ENCODE measurements at regions not wholly inside any gene's neighbourhood (a gene's known extent, or its start where the extent isn't known, plus 50 kb on each side); places are given as distances from the start of the nearest gene placed in this dataset.

- no peak for DNase-seq
Observed at GRCh38 chr12:83474369-83474768, 787.7 kb downstream of the TMTC2 start.

GRCh38 chr12:83473408-83474095 is 786.8 kb downstream of the TMTC2 start:
- H3K27me3 ChIP-seq: no peaks in the 10 kb centered on the region
- intact Hi-C loops (cut with DNase I): no loop called here
- no peak for DNase-seq
- H3K9me3 ChIP-seq: no peaks in the 10 kb centered on the region
- H3K4me3 ChIP-seq: no peak overlapping the region
- TF ChIP-seq CTCF (IDR thresholded peaks at IDR 0.05) (no peak), POLR2AphosphoS5 (IDR thresholded peaks at IDR 0.05) (no peak), POLR2A (IDR thresholded peaks at IDR 0.05) (no peak), EP300 (IDR thresholded peaks at IDR 0.05) (no peak)
- no peaks in the 10 kb centered on the region for H3K36me3 ChIP-seq
- whole genome bisulfite sequencing, 2 donors: 24 to 52% methylated on average over 3 of the region's 3 CpGs
- no peaks in the 10 kb centered on the region for H3K4me1 ChIP-seq
- no peak overlapping the region for H3K27ac ChIP-seq

More at GRCh38 chr12:83474369-83474768, 787.7 kb downstream of the TMTC2 start:
- intact Hi-C loops (cut with DNase I): no loop called here
- H3K9me3 ChIP-seq: no peaks in the 10 kb centered on the region
- H3K4me1 ChIP-seq: no peaks in the 10 kb centered on the region
- no peak overlapping the region for H3K4me3 ChIP-seq
- TF ChIP-seq CTCF (IDR thresholded peaks at IDR 0.05) (no peak), EP300 (IDR thresholded peaks at IDR 0.05) (no peak), POLR2AphosphoS5 (IDR thresholded peaks at IDR 0.05) (no peak), POLR2A (IDR thresholded peaks at IDR 0.05) (no peak)
- H3K27ac ChIP-seq: no peak overlapping the region
- WGBS, 2 donors: 81 to 92% methylated on average over 2 of the region's 2 CpGs
- no peaks in the 10 kb centered on the region for H3K27me3 ChIP-seq
- no peaks in the 10 kb centered on the region for H3K36me3 ChIP-seq

DNA sequence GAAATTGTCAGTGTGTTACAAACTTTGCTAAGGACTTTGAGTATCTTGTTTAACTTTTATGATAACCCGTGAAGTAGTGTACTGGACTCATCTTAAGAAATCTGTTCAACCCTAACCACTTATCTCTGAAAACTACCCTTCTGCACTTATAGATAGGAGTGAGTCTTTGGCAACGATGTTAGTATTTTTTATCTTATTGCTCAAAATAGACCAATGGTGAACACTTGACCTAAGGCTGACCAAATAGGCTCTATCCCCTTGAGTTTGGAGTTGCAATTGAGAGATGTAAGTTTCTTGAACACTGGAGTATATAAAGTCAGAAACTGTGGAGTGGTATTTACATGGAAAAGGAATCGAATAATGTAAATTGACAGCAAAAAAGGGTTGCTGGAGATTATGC is 786.1 kb downstream of the TMTC2 start:
- 70 to 84% methylated on average over 3 of the region's 3 CpGs for WGBS, 2 donors
- Histone ChIP-seq H3K27ac (no peak overlapping the region), H3K36me3 (no peaks in the 10 kb centered on the region), H3K4me3 (no peak overlapping the region), H3K9me3 (no peaks in the 10 kb centered on the region), H3K4me1 (no peaks in the 10 kb centered on the region), H3K27me3 (no peaks in the 10 kb centered on the region)
- no peak for TF ChIP-seq POLR2A (IDR thresholded peaks at IDR 0.05)
- DNase-seq: no peak
- intact Hi-C loops (cut with DNase I): no loop called here

- 76 to 89% methylated on average over 4 of the region's 4 CpGs for WGBS, 2 donors
- no peaks in the 10 kb centered on the region for H3K27me3 ChIP-seq
- intact Hi-C loops (cut with DNase I): no loop called here
- no peaks in the 10 kb centered on the region for H3K9me3 ChIP-seq
- H3K4me3 ChIP-seq: no peak overlapping the region
- no peaks in the 10 kb centered on the region for H3K36me3 ChIP-seq
- TF ChIP-seq CTCF (IDR thresholded peaks at IDR 0.05) (no peak), POLR2A (IDR thresholded peaks at IDR 0.05) (no peak), POLR2AphosphoS5 (IDR thresholded peaks at IDR 0.05) (no peak), EP300 (IDR thresholded peaks at IDR 0.05) (no peak)
- DNase-seq: no peak
- no peak overlapping the region for H3K27ac ChIP-seq
- no peaks in the 10 kb centered on the region for H3K4me1 ChIP-seq
Observed at GRCh38 chr12:83472350-83472749, 785.6 kb downstream of the TMTC2 start.

DNA sequence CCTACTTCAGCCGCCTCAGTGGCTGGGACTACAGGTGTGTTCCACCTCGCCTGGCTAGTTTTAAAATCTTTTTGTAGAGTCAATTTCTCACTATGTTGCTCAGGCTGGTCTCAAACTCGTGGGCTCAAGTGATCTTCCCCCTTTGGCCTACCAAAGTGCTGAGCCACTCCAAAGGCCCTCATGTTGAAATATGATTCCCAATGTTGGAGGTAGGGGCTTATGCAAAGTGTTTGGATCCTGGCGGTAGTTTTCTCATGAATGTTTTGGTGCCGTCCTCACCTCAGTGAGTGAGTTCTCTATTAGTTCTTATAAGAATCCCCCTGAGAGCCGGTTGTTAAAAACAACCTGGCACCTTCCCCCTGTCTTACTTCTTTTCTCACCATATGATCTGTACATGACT is 784.6 kb downstream of the TMTC2 start:
- intact Hi-C loops (cut with DNase I): no loop called here
- H3K4me3 ChIP-seq: no peak overlapping the region
- no peak for DNase-seq
- no peaks in the 10 kb centered on the region for H3K36me3 ChIP-seq
- no peaks in the 10 kb centered on the region for H3K4me1 ChIP-seq
- no peak for TF ChIP-seq EP300 (IDR thresholded peaks at IDR 0.05)
- no peak for TF ChIP-seq POLR2A (IDR thresholded peaks at IDR 0.05)
- TF ChIP-seq POLR2AphosphoS5 (IDR thresholded peaks at IDR 0.05): no peak
- no peak for TF ChIP-seq CTCF (IDR thresholded peaks at IDR 0.05)
- no peak overlapping the region for H3K27ac ChIP-seq
- 45 to 70% methylated on average over 6 of the region's 6 CpGs for WGBS, 2 donors
- no peaks in the 10 kb centered on the region for H3K27me3 ChIP-seq
- no peaks in the 10 kb centered on the region for H3K9me3 ChIP-seq

Measured in sigmoid colon (tissue), 6 donors.